ENCODE measurements at regions not wholly inside any gene's neighbourhood (a gene's known extent, or its start where the extent isn't known, plus 50 kb on each side); places are given as distances from the start of the nearest gene placed in this dataset.

DNA sequence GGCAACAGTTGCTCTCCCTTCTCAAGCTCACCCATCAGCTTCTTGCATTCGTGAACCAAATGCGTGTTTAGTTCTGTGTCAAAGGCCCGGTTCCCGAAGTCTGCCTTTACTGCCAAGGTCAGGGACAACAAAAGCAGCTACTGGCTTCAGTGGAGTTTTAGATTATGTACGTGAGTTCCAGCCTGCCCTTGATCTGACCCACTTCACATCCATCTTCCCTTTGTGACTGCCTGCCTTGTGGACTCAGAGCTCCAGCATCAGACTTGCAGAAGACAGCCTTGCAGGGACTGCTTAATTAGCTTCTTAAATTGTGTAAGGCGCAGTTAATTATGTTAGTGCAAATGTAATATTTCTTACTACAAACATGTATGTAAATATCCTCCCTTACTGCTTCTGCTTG is 774.7 kb upstream of the EDIL3 start:
- TF ChIP-seq, protein P1, sequence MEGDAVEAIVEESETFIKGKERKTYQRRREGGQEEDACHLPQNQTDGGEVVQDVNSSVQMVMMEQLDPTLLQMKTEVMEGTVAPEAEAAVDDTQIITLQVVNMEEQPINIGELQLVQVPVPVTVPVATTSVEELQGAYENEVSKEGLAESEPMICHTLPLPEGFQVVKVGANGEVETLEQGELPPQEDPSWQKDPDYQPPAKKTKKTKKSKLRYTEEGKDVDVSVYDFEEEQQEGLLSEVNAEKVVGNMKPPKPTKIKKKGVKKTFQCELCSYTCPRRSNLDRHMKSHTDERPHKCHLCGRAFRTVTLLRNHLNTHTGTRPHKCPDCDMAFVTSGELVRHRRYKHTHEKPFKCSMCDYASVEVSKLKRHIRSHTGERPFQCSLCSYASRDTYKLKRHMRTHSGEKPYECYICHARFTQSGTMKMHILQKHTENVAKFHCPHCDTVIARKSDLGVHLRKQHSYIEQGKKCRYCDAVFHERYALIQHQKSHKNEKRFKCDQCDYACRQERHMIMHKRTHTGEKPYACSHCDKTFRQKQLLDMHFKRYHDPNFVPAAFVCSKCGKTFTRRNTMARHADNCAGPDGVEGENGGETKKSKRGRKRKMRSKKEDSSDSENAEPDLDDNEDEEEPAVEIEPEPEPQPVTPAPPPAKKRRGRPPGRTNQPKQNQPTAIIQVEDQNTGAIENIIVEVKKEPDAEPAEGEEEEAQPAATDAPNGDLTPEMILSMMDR (IDR thresholded peaks at IDR 0.05), result no peak
- TF ChIP-seq POLR2A (IDR thresholded peaks at IDR 0.05) (no peak), EP300 (IDR thresholded peaks at IDR 0.05) (no peak), POLR2AphosphoS5 (IDR thresholded peaks at IDR 0.05) (no peak)
